ENCODE measurements at regions not wholly inside any gene's neighbourhood (a gene's known extent, or its start where the extent isn't known, plus 50 kb on each side); places are given as distances from the start of the nearest gene placed in this dataset.

GRCh38 chr11:116233561-116233960, 539.2 kb downstream of the BUD13 start:
- no peak overlapping the region for H3K9ac ChIP-seq
- no peak overlapping the region for H3K4me3 ChIP-seq
- no peaks in the 10 kb centered on the region for H3K4me1 ChIP-seq (ENCODE audit: insufficient read depth)
- H3K9me3 ChIP-seq (ENCODE audit: low read depth): no peaks in the 10 kb centered on the region
- H3K27ac ChIP-seq: no peak overlapping the region
- H4K20me1 ChIP-seq (ENCODE audit: insufficient read depth): no peaks in the 10 kb centered on the region
- DNase-seq: no peak
- TF ChIP-seq EZH2 (IDR thresholded peaks at IDR 0.05; ENCODE audit: insufficient read depth, poor library complexity, severe bottlenecking) (no peak), EZH2phosphoT487 (IDR thresholded peaks at IDR 0.05; ENCODE audit: insufficient read depth, low read depth) (no peak)
- H3K79me2 ChIP-seq (ENCODE audit: insufficient read depth): no peaks in the 10 kb centered on the region
- no peaks in the 10 kb centered on the region for H3F3A ChIP-seq (ENCODE audit: insufficient read depth)
- H2AFZ ChIP-seq: no peak overlapping the region
- H3K9me2 ChIP-seq (ENCODE audit: insufficient read depth): no peaks in the 10 kb centered on the region
- 35 to 43% methylated on average over 5 of the region's 5 CpGs for WGBS, 2 experiments (ENCODE audit: low coverage in 1 of 2, low lambda C conversion rate in 2 of 2, missing lambda C conversion rate in 2 of 2)
- H3K27me3 ChIP-seq (replicated peaks; ENCODE audit: insufficient read depth): peaks cover 6% of the 10 kb centered on the region; the same call in 1 of the 2 replicates
- no peak overlapping the region for H3K4me2 ChIP-seq (ENCODE audit: unreplicated experiment)
- in situ Hi-C loops (cut with MboI): no loop called here
- H3K36me3 ChIP-seq (ENCODE audit: low read depth): no peaks in the 10 kb centered on the region

GRCh38 chr11:116232364-116232828, 540.4 kb downstream of the BUD13 start:
- no peak for TF ChIP-seq EZH2 (IDR thresholded peaks at IDR 0.05; ENCODE audit: insufficient read depth, poor library complexity, severe bottlenecking)
- WGBS, 2 experiments (ENCODE audit: low coverage in 1 of 2, low lambda C conversion rate in 2 of 2, missing lambda C conversion rate in 2 of 2): 12 to 14% methylated on average over 8 of the region's 8 CpGs

GRCh38 chr11:116231543-116231942, 541.2 kb downstream of the BUD13 start:
- TF ChIP-seq EZH2 (IDR thresholded peaks at IDR 0.05; ENCODE audit: insufficient read depth, poor library complexity, severe bottlenecking) (no peak), EZH2phosphoT487 (IDR thresholded peaks at IDR 0.05; ENCODE audit: insufficient read depth, low read depth) (no peak)
- Histone ChIP-seq H4K20me1 (ENCODE audit: insufficient read depth) (no peaks in the 10 kb centered on the region), H3K79me2 (ENCODE audit: insufficient read depth) (no peaks in the 10 kb centered on the region), H3F3A (ENCODE audit: insufficient read depth) (no peaks in the 10 kb centered on the region), H3K36me3 (ENCODE audit: low read depth) (no peaks in the 10 kb centered on the region), H3K9ac (no peak overlapping the region), H3K4me3 (no peak overlapping the region), H2AFZ (no peak overlapping the region), H3K27ac (no peak overlapping the region), H3K4me2 (ENCODE audit: unreplicated experiment) (no peak overlapping the region), H3K9me3 (ENCODE audit: low read depth) (no peaks in the 10 kb centered on the region), H3K4me1 (ENCODE audit: insufficient read depth) (no peaks in the 10 kb centered on the region), H3K9me2 (ENCODE audit: insufficient read depth) (no peaks in the 10 kb centered on the region), H3K27me3 (replicated peaks; ENCODE audit: insufficient read depth) (peaks cover 6% of the 10 kb centered on the region; the same call in 1 of the 2 replicates)
- 43 to 46% methylated on average over 7 of the region's 7 CpGs for WGBS, 2 experiments (ENCODE audit: low coverage in 1 of 2, low lambda C conversion rate in 2 of 2, missing lambda C conversion rate in 2 of 2)
- DNase-seq: no peak
- in situ Hi-C loops (cut with MboI): no loop called here

More at GRCh38 chr11:116232364-116232828, 540.4 kb downstream of the BUD13 start:
- DNase-seq: no peak
- Histone ChIP-seq H3K27ac (no peak overlapping the region), H3K4me3 (no peak overlapping the region), H4K20me1 (ENCODE audit: insufficient read depth) (no peaks in the 10 kb centered on the region), H2AFZ (no peak overlapping the region), H3F3A (ENCODE audit: insufficient read depth) (no peaks in the 10 kb centered on the region), H3K4me1 (ENCODE audit: insufficient read depth) (no peaks in the 10 kb centered on the region), H3K27me3 (replicated peaks; ENCODE audit: insufficient read depth) (peaks cover 6% of the 10 kb centered on the region; the same call in 1 of the 2 replicates), H3K4me2 (ENCODE audit: unreplicated experiment) (no peak overlapping the region), H3K9me2 (ENCODE audit: insufficient read depth) (no peaks in the 10 kb centered on the region), H3K79me2 (ENCODE audit: insufficient read depth) (no peaks in the 10 kb centered on the region), H3K9me3 (ENCODE audit: low read depth) (no peaks in the 10 kb centered on the region), H3K36me3 (ENCODE audit: low read depth) (no peaks in the 10 kb centered on the region), H3K9ac (no peak overlapping the region)
- in situ Hi-C loops (cut with MboI): no loop called here

- Histone ChIP-seq H4K20me1 (ENCODE audit: insufficient read depth) (no peaks in the 10 kb centered on the region), H3F3A (ENCODE audit: insufficient read depth) (no peaks in the 10 kb centered on the region), H3K36me3 (ENCODE audit: low read depth) (no peaks in the 10 kb centered on the region), H3K4me3 (no peak overlapping the region), H3K9ac (no peak overlapping the region), H3K27ac (no peak overlapping the region), H3K79me2 (ENCODE audit: insufficient read depth) (no peaks in the 10 kb centered on the region), H3K9me2 (ENCODE audit: insufficient read depth) (no peaks in the 10 kb centered on the region), H3K4me2 (ENCODE audit: unreplicated experiment) (no peak overlapping the region), H3K27me3 (replicated peaks; ENCODE audit: insufficient read depth) (peaks cover 6% of the 10 kb centered on the region; the same call in 1 of the 2 replicates), H3K9me3 (ENCODE audit: low read depth) (no peaks in the 10 kb centered on the region), H2AFZ (no peak overlapping the region), H3K4me1 (ENCODE audit: insufficient read depth) (no peaks in the 10 kb centered on the region)
- in situ Hi-C loops (cut with MboI): no loop called here
- TF ChIP-seq EZH2 (IDR thresholded peaks at IDR 0.05; ENCODE audit: insufficient read depth, poor library complexity, severe bottlenecking): no peak
- TF ChIP-seq EZH2phosphoT487 (IDR thresholded peaks at IDR 0.05; ENCODE audit: insufficient read depth, low read depth): no peak
- WGBS, 2 experiments (ENCODE audit: low coverage in 1 of 2, low lambda C conversion rate in 2 of 2, missing lambda C conversion rate in 2 of 2): 62 to 68% methylated on average over 8 of the region's 8 CpGs
- DNase-seq: no peak
Measured at GRCh38 chr11:116230438-116230837, 542.3 kb downstream of the BUD13 start.

All from GM23248 (cell line).